Progenitor cell of endocrine pancreas (in vitro differentiated cells): ENCODE measurements at regions not wholly inside any gene's neighbourhood (a gene's known extent, or its start where the extent isn't known, plus 50 kb on each side); places are given as distances from the start of the nearest gene placed in this dataset.

ENCODE experiments used
- DNase-seq: peaks from one replicate; pipeline ENCODE4 v3.0.0; 2021; ENCODE audit warnings: low spot score; ENCODE audit not compliant: unreplicated experiment
- H3K27ac Mint-ChIP-seq: 2 replicates; pipeline ENCODE4 v1.8.0; 2021; ENCODE audit warnings: mild to moderate bottlenecking, moderate library complexity, mixed read lengths
- H3K27me3 Mint-ChIP-seq: 2 replicates; pipeline ENCODE4 v1.8.0; 2021; ENCODE audit warnings: mixed read lengths
- H3K36me3 Mint-ChIP-seq: 2 replicates; pipeline ENCODE4 v1.8.0; 2022; ENCODE audit warnings: mixed read lengths; ENCODE audit not compliant: insufficient read depth
- H3K4me1 Mint-ChIP-seq: 2 replicates; pipeline ENCODE4 v1.8.0; 2021; ENCODE audit warnings: low read depth, mixed read lengths
- H3K4me3 Mint-ChIP-seq: 2 replicates; pipeline ENCODE4 v1.8.0; 2021; ENCODE audit warnings: low read depth, mild to moderate bottlenecking, moderate library complexity, mixed read lengths
- H3K9me3 Mint-ChIP-seq: 2 replicates; pipeline ENCODE4 v1.8.0; 2021; ENCODE audit warnings: low read depth, mixed read lengths
- TF ChIP-seq, protein P1 (sequence below): fragments of 200-600 bp; sonication (generic); IDR thresholded peaks from one replicate; pipeline ENCODE4 v1.5.0; 2021; ENCODE audit warnings: antibody characterized with exemption, mild to moderate bottlenecking; ENCODE audit not compliant: unreplicated experiment

DNA sequence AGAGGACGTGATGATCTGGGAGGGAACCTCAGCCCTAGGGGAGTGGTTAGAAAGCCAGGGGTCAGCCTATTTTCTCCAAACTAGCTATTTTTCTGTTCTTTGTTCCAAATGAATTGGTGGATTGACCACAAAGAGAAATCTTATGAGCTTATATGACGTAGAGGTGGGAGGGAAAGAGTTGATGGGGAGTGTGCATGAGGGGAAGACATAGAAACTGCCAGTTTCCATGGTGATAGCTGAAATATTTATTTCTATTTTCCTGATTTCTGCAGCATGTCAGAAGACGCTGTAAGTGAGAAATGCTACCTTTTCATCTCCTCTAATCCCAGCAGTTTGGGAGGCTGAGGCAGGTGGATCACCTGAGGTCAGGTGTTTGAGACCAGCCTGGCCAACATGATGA is 51.4 kb upstream of the CISTR start:
- Mint-ChIP-seq H3K4me1 (peaks cover 6% of the 10 kb centered on the region), H3K9me3 (no peaks in the 10 kb centered on the region), H3K36me3 (no peaks in the 10 kb centered on the region), H3K27ac (no peak overlapping the region), H3K27me3 (peaks cover 62% of the 10 kb centered on the region), H3K4me3 (no peak overlapping the region)
- DNase-seq, result no peak
- TF ChIP-seq, protein P1, sequence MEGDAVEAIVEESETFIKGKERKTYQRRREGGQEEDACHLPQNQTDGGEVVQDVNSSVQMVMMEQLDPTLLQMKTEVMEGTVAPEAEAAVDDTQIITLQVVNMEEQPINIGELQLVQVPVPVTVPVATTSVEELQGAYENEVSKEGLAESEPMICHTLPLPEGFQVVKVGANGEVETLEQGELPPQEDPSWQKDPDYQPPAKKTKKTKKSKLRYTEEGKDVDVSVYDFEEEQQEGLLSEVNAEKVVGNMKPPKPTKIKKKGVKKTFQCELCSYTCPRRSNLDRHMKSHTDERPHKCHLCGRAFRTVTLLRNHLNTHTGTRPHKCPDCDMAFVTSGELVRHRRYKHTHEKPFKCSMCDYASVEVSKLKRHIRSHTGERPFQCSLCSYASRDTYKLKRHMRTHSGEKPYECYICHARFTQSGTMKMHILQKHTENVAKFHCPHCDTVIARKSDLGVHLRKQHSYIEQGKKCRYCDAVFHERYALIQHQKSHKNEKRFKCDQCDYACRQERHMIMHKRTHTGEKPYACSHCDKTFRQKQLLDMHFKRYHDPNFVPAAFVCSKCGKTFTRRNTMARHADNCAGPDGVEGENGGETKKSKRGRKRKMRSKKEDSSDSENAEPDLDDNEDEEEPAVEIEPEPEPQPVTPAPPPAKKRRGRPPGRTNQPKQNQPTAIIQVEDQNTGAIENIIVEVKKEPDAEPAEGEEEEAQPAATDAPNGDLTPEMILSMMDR, result no peak

- Mint-ChIP-seq H3K4me3 (no peak overlapping the region), H3K27ac (no peak overlapping the region), H3K9me3 (no peaks in the 10 kb centered on the region), H3K36me3 (no peaks in the 10 kb centered on the region), H3K4me1 (peaks cover 3% of the 10 kb centered on the region), H3K27me3 (peaks cover 60% of the 10 kb centered on the region)
- TF ChIP-seq, protein P1, result no peak
- no peak for DNase-seq
Observed at GRCh38 chr12:53803703-53804102, 51.9 kb upstream of the CISTR start.

DNA sequence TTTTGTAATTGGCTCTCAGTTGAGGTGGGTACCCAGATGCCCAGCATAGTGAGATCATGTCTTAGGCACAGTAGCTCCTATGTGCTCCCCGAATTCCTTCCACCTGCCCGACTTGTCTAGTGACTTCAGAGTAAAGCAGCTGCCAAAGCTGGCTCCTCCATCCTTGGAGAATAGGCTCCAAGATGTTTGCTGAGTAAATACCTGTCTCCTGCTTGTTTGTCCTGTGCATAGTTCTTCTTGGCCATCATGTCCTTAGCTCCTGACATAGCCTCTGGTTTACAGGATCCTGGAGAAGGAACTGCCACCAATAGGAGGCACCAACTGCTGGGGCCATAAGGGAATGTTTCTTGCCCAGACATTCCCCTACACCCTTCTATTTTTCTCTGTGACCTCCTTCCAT is 52.6 kb upstream of the CISTR start:
- H3K27ac Mint-ChIP-seq, result no peak overlapping the region

DNA sequence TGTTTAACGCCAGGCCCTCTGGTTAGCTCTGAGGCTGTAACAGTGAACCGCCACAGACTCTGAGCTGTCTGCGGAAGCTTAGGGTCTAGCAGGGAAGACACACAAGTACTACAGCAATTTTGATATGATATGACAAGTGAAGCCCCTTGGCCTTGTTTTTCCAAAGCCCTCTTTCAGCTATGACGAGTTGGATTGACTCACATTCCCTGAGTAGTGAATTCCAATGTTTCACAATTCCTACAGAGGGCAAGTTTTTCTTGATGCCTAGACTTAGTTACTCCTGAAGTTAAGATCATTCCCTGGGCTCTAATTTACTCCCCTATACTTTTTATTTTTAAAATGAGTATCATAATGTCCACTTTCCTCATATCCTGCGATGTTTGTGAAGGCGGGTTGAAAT is 53.3 kb upstream of the CISTR start:
- H3K4me1 Mint-ChIP-seq, result peaks cover 3% of the 10 kb centered on the region

More for the DNA sequence above, 52.6 kb upstream of the CISTR start:
- H3K4me3 Mint-ChIP-seq, result no peak overlapping the region
- peaks cover 53% of the 10 kb centered on the region for H3K27me3 Mint-ChIP-seq
- no peaks in the 10 kb centered on the region for H3K36me3 Mint-ChIP-seq
- TF ChIP-seq, protein P1, result no peak
- no peak for DNase-seq
- H3K9me3 Mint-ChIP-seq, result no peaks in the 10 kb centered on the region
- H3K4me1 Mint-ChIP-seq, result peaks cover 3% of the 10 kb centered on the region

DNA sequence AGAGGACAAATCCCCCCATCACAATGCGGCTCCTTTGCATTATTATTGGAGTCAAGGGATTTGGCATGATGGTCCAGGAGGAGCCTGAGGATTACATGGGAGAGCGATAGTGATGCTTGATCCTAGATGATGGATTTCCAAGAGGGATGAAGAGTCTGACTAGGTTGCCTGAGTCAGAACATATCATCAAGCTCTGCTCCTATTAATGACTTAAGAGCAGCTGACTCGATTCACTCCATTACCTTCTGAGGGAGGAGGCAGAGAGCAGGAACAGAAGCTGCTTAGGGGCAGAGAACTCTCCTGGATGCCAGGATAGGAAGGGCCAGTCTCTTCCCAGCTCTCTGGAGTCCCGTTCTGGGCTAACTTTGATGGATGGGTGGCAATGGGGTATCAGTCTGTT is 54.0 kb upstream of the CISTR start:
- no peaks in the 10 kb centered on the region for H3K9me3 Mint-ChIP-seq
- H3K27ac Mint-ChIP-seq, result no peak overlapping the region
- DNase-seq, result no peak
- no peak overlapping the region for H3K4me3 Mint-ChIP-seq
- TF ChIP-seq, protein P1, result no peak
- H3K27me3 Mint-ChIP-seq, result peaks cover 49% of the 10 kb centered on the region
- H3K36me3 Mint-ChIP-seq, result no peaks in the 10 kb centered on the region
- H3K4me1 Mint-ChIP-seq, result peaks cover 3% of the 10 kb centered on the region

More for the DNA sequence above, 53.3 kb upstream of the CISTR start:
- H3K9me3 Mint-ChIP-seq, result no peaks in the 10 kb centered on the region
- H3K27ac Mint-ChIP-seq, result no peak overlapping the region
- H3K4me3 Mint-ChIP-seq, result no peak overlapping the region
- no peaks in the 10 kb centered on the region for H3K36me3 Mint-ChIP-seq
- TF ChIP-seq, protein P1, result no peak
- DNase-seq, result no peak
- H3K27me3 Mint-ChIP-seq, result peaks cover 52% of the 10 kb centered on the region
